ENCODE measurements at regions not wholly inside any gene's neighbourhood (a gene's known extent, or its start where the extent isn't known, plus 50 kb on each side); places are given as distances from the start of the nearest gene placed in this dataset.

- DNase-seq (ENCODE audit: insufficient read length, low spot score): no peak
Observed at GRCh38 chr12:43057566-43057965, 468.0 kb upstream of the PRICKLE1 start.

GRCh38 chr12:43054085-43054484, 464.5 kb upstream of the PRICKLE1 start:
- FAIRE-seq (no peak), DNase-seq (ENCODE audit: insufficient read length, low spot score) (no peak)

More at GRCh38 chr12:43057566-43057965, 468.0 kb upstream of the PRICKLE1 start:
- FAIRE-seq: no peak

GRCh38 chr12:43052441-43052840, 462.9 kb upstream of the PRICKLE1 start:
- DNase-seq (ENCODE audit: insufficient read length, low spot score): no peak
- no peak for FAIRE-seq

- no peak for DNase-seq (ENCODE audit: insufficient read length, low spot score)
- no peak for FAIRE-seq
Observed at GRCh38 chr12:43044241-43044640, 454.7 kb upstream of the PRICKLE1 start.

- FAIRE-seq (no peak), DNase-seq (ENCODE audit: insufficient read length, low spot score) (no peak)
Observed at GRCh38 chr12:43038991-43039390, 449.4 kb upstream of the PRICKLE1 start.

- no peak for FAIRE-seq
- no peak for DNase-seq (ENCODE audit: insufficient read length, low spot score)
Observed at GRCh38 chr12:43029971-43030370, 440.4 kb upstream of the PRICKLE1 start.

GRCh38 chr12:43028826-43029225, 439.3 kb upstream of the PRICKLE1 start:
- DNase-seq (ENCODE audit: insufficient read length, low spot score) (no peak), FAIRE-seq (no peak)

GRCh38 chr12:43022838-43023237, 433.3 kb upstream of the PRICKLE1 start:
- no peak for DNase-seq (ENCODE audit: insufficient read length, low spot score)
- FAIRE-seq: no peak

- FAIRE-seq (no peak), DNase-seq (ENCODE audit: insufficient read length, low spot score) (no peak)
Observed at GRCh38 chr12:43015090-43015737, 425.7 kb upstream of the PRICKLE1 start.

- FAIRE-seq (no peak), DNase-seq (ENCODE audit: insufficient read length, low spot score) (no peak)
Observed at GRCh38 chr12:43011383-43011926, 421.9 kb upstream of the PRICKLE1 start.

GRCh38 chr12:43009846-43010240, 420.3 kb upstream of the PRICKLE1 start:
- no peak for DNase-seq (ENCODE audit: insufficient read length, low spot score)
- FAIRE-seq: no peak

- no peak for DNase-seq (ENCODE audit: insufficient read length, low spot score)
- FAIRE-seq: no peak
Observed at GRCh38 chr12:43008953-43009845, 419.7 kb upstream of the PRICKLE1 start.

GRCh38 chr12:43004908-43005307, 415.4 kb upstream of the PRICKLE1 start:
- DNase-seq (ENCODE audit: insufficient read length, low spot score) (no peak), FAIRE-seq (no peak)

- FAIRE-seq (no peak), DNase-seq (ENCODE audit: insufficient read length, low spot score) (no peak)
Observed at GRCh38 chr12:43004141-43004540, 414.6 kb upstream of the PRICKLE1 start.

GRCh38 chr12:42996869-42997431, 407.4 kb upstream of the PRICKLE1 start:
- DNase-seq (ENCODE audit: insufficient read length, low spot score): no peak
- no peak for FAIRE-seq

- DNase-seq (ENCODE audit: insufficient read length, low spot score): no peak
- no peak for FAIRE-seq
Observed at GRCh38 chr12:42992826-42993225, 403.3 kb upstream of the PRICKLE1 start.

- no peak for FAIRE-seq
- no peak for DNase-seq (ENCODE audit: insufficient read length, low spot score)
Observed at GRCh38 chr12:42990387-42990786, 400.8 kb upstream of the PRICKLE1 start.

GRCh38 chr12:42987216-42987650, 397.7 kb upstream of the PRICKLE1 start:
- FAIRE-seq: no peak

GRCh38 chr12:42985506-42985905, 396.0 kb upstream of the PRICKLE1 start:
- DNase-seq (ENCODE audit: insufficient read length, low spot score): no peak
- FAIRE-seq: no peak

More at GRCh38 chr12:42987216-42987650, 397.7 kb upstream of the PRICKLE1 start:
- no peak for DNase-seq (ENCODE audit: insufficient read length, low spot score)

GRCh38 chr12:42982828-42983227, 393.3 kb upstream of the PRICKLE1 start:
- DNase-seq (ENCODE audit: insufficient read length, low spot score) (no peak), FAIRE-seq (no peak)

- FAIRE-seq (no peak), DNase-seq (ENCODE audit: insufficient read length, low spot score) (peak; percentile 11)
Observed at GRCh38 chr12:42981379-42981778, 391.8 kb upstream of the PRICKLE1 start.

All from HTR-8/SVneo (cell line).